ENCODE measurements at regions not wholly inside any gene's neighbourhood (a gene's known extent, or its start where the extent isn't known, plus 50 kb on each side); places are given as distances from the start of the nearest gene placed in this dataset.
"Not testable (repeated sequence)": the region's sequence is repeated elsewhere in the genome, so short reads cannot be mapped to it uniquely, and the experiment has no call there.

- not testable (repeated sequence) for DNase-seq
These were observed 82.2 kb upstream of the ANTXRL start for GRCh38 chr10:46204482-46205102.

- DNase-seq = not testable (repeated sequence)
These were observed 76.4 kb upstream of the ANTXRL start for GRCh38 chr10:46210427-46210826.

- DNase-seq = no peak
These were observed 71.4 kb upstream of the ANTXRL start for GRCh38 chr10:46215426-46215825.

GRCh38 chr10:46216003-46216634 is 70.7 kb upstream of the ANTXRL start:
- DNase-seq = no peak

GRCh38 chr10:46216836-46217751 is 69.7 kb upstream of the ANTXRL start:
- DNase-seq = no peak

- no peak for DNase-seq
These were observed 68.9 kb upstream of the ANTXRL start for GRCh38 chr10:46217752-46218453.

- no peak for DNase-seq
These were observed 67.9 kb upstream of the ANTXRL start for GRCh38 chr10:46218921-46219320.

- not testable (repeated sequence) for DNase-seq
These were observed 67.3 kb upstream of the ANTXRL start for GRCh38 chr10:46219431-46219990.

- DNase-seq = no peak
These were observed 66.6 kb upstream of the ANTXRL start for GRCh38 chr10:46220187-46220586.

- no peak for DNase-seq
These were observed 65.8 kb upstream of the ANTXRL start for GRCh38 chr10:46220872-46221538.

- DNase-seq = no peak
These were observed 64.3 kb upstream of the ANTXRL start for GRCh38 chr10:46222364-46222935.

- no peak for DNase-seq
These were observed 63.7 kb upstream of the ANTXRL start for GRCh38 chr10:46223064-46223480.

GRCh38 chr10:46223626-46224413 is 63.0 kb upstream of the ANTXRL start:
- DNase-seq = no peak

- no peak for DNase-seq
These were observed 62.4 kb upstream of the ANTXRL start for GRCh38 chr10:46224414-46224682.

GRCh38 chr10:46225597-46225996 is 61.2 kb upstream of the ANTXRL start:
- no peak for DNase-seq

- DNase-seq = no peak
These were observed 60.6 kb upstream of the ANTXRL start for GRCh38 chr10:46226232-46226631.

GRCh38 chr10:46226900-46227558 is 59.8 kb upstream of the ANTXRL start:
- no peak for DNase-seq

- DNase-seq = no peak
These were observed 59.2 kb upstream of the ANTXRL start for GRCh38 chr10:46227571-46227935.

- DNase-seq = no peak
These were observed 58.7 kb upstream of the ANTXRL start for GRCh38 chr10:46227936-46228562.

- DNase-seq = peak in 1 of 2 experiments; percentile 48
These were observed 58.2 kb upstream of the ANTXRL start for GRCh38 chr10:46228563-46229071.
